ENCODE measurements at regions not wholly inside any gene's neighbourhood (a gene's known extent, or its start where the extent isn't known, plus 50 kb on each side); places are given as distances from the start of the nearest gene placed in this dataset.

- no peaks in the 10 kb centered on the region for H3F3A ChIP-seq (ENCODE audit: low read depth)
- no peaks in the 10 kb centered on the region for H3K79me2 ChIP-seq (ENCODE audit: insufficient read depth, low read length)
- H3K9me2 ChIP-seq (replicated peaks; ENCODE audit: low read depth, low read length), result peaks cover 9% of the 10 kb centered on the region; the same call in 1 of the 2 replicates
- TF ChIP-seq CTCF (conservative IDR thresholded peaks at IDR 0.05; ENCODE audit: low read length), result no peak
- TF ChIP-seq EZH2phosphoT487 (IDR thresholded peaks at IDR 0.05; ENCODE audit: borderline replicate concordance), result no peak
- no peak overlapping the region for H3K9ac ChIP-seq (ENCODE audit: low read depth, low read length, poor library complexity, severe bottlenecking)
- H3K36me3 ChIP-seq (ENCODE audit: insufficient read depth, low read length), result no peaks in the 10 kb centered on the region
- no peak overlapping the region for H3K4me2 ChIP-seq (ENCODE audit: low read depth, low read length, poor library complexity, severe bottlenecking)
- H4K20me1 ChIP-seq (ENCODE audit: insufficient read depth, low read length, poor library complexity, severe bottlenecking), result no peaks in the 10 kb centered on the region
- no peaks in the 10 kb centered on the region for H3K9me3 ChIP-seq (ENCODE audit: insufficient read depth, low read depth, low read length)
- no peak overlapping the region for H3K4me3 ChIP-seq (ENCODE audit: low read length, poor library complexity, severe bottlenecking)
- no peaks in the 10 kb centered on the region for H3K27me3 ChIP-seq (ENCODE audit: insufficient read depth, low read length, poor library complexity, severe bottlenecking)
- no peak overlapping the region for H2AFZ ChIP-seq (ENCODE audit: low read length)
- H3K4me1 ChIP-seq (ENCODE audit: insufficient read depth, low read length, poor library complexity, severe bottlenecking), result no peaks in the 10 kb centered on the region
Observed at GRCh38 chr20:11045412-11046175, 371.8 kb upstream of the JAG1 start.

GRCh38 chr20:11047559-11047958, 373.8 kb upstream of the JAG1 start:
- Histone ChIP-seq H3K9me3 (ENCODE audit: insufficient read depth, low read depth, low read length) (no peaks in the 10 kb centered on the region), H4K20me1 (ENCODE audit: insufficient read depth, low read length, poor library complexity, severe bottlenecking) (no peaks in the 10 kb centered on the region), H3K79me2 (ENCODE audit: insufficient read depth, low read length) (no peaks in the 10 kb centered on the region), H3K4me1 (ENCODE audit: insufficient read depth, low read length, poor library complexity, severe bottlenecking) (no peaks in the 10 kb centered on the region), H3K27me3 (ENCODE audit: insufficient read depth, low read length, poor library complexity, severe bottlenecking) (no peaks in the 10 kb centered on the region), H3K36me3 (ENCODE audit: insufficient read depth, low read length) (no peaks in the 10 kb centered on the region), H3F3A (ENCODE audit: low read depth) (no peaks in the 10 kb centered on the region), H3K9ac (ENCODE audit: low read depth, low read length, poor library complexity, severe bottlenecking) (no peak overlapping the region), H2AFZ (ENCODE audit: low read length) (no peak overlapping the region), H3K4me2 (ENCODE audit: low read depth, low read length, poor library complexity, severe bottlenecking) (no peak overlapping the region), H3K9me2 (replicated peaks; ENCODE audit: low read depth, low read length) (peaks cover 9% of the 10 kb centered on the region; the same call in 1 of the 2 replicates), H3K4me3 (ENCODE audit: low read length, poor library complexity, severe bottlenecking) (no peak overlapping the region)
- TF ChIP-seq EZH2phosphoT487 (IDR thresholded peaks at IDR 0.05; ENCODE audit: borderline replicate concordance) (no peak), CTCF (conservative IDR thresholded peaks at IDR 0.05; ENCODE audit: low read length) (no peak)

- Histone ChIP-seq H3K27me3 (ENCODE audit: insufficient read depth, low read length, poor library complexity, severe bottlenecking) (no peaks in the 10 kb centered on the region), H3K9me3 (ENCODE audit: insufficient read depth, low read depth, low read length) (no peaks in the 10 kb centered on the region), H3K79me2 (ENCODE audit: insufficient read depth, low read length) (no peaks in the 10 kb centered on the region), H3K4me2 (ENCODE audit: low read depth, low read length, poor library complexity, severe bottlenecking) (no peak overlapping the region), H3K9me2 (replicated peaks; ENCODE audit: low read depth, low read length) (peaks cover under 1% of the 10 kb centered on the region; the same call in 1 of the 2 replicates), H3K4me3 (ENCODE audit: low read length, poor library complexity, severe bottlenecking) (no peak overlapping the region), H3K9ac (ENCODE audit: low read depth, low read length, poor library complexity, severe bottlenecking) (no peak overlapping the region), H3K4me1 (ENCODE audit: insufficient read depth, low read length, poor library complexity, severe bottlenecking) (no peaks in the 10 kb centered on the region), H2AFZ (ENCODE audit: low read length) (no peak overlapping the region), H3K36me3 (ENCODE audit: insufficient read depth, low read length) (no peaks in the 10 kb centered on the region), H3F3A (ENCODE audit: low read depth) (no peaks in the 10 kb centered on the region), H4K20me1 (ENCODE audit: insufficient read depth, low read length, poor library complexity, severe bottlenecking) (no peaks in the 10 kb centered on the region)
- TF ChIP-seq EZH2phosphoT487 (IDR thresholded peaks at IDR 0.05; ENCODE audit: borderline replicate concordance), result no peak
- TF ChIP-seq CTCF (conservative IDR thresholded peaks at IDR 0.05; ENCODE audit: low read length), result no peak
Observed at GRCh38 chr20:11048739-11049138, 374.9 kb upstream of the JAG1 start.
